ENCODE measurements at regions not wholly inside any gene's neighbourhood (a gene's known extent, or its start where the extent isn't known, plus 50 kb on each side); places are given as distances from the start of the nearest gene placed in this dataset.

GRCh38 chr14:104377256-104377655 is 202.3 kb upstream of the C14orf180 start:
- Histone ChIP-seq H3K4me3 (ENCODE audit: low read length) (no peak overlapping the region), H3K27me3 (ENCODE audit: control insufficient read depth, insufficient read depth, low read length) (no peaks in the 10 kb centered on the region), H3K9me3 (ENCODE audit: control insufficient read depth, insufficient read depth, low read length) (no peaks in the 10 kb centered on the region), H3K27ac (ENCODE audit: low read length) (no peak overlapping the region), H3K36me3 (ENCODE audit: control insufficient read depth, insufficient read depth, low read length) (no peaks in the 10 kb centered on the region), H3K4me1 (ENCODE audit: control insufficient read depth, insufficient read depth, low read length) (no peaks in the 10 kb centered on the region)
- no peak for DNase-seq (ENCODE audit: low read depth, low spot score)
- WGBS (ENCODE audit: insufficient coverage, insufficient read length), result no CpG with 5 or more reads among the region's 10 CpGs

GRCh38 chr14:104378698-104379113 is 200.9 kb upstream of the C14orf180 start:
- H3K36me3 ChIP-seq (ENCODE audit: control insufficient read depth, insufficient read depth, low read length), result no peaks in the 10 kb centered on the region

GRCh38 chr14:104382361-104383087 is 197.0 kb upstream of the C14orf180 start:
- WGBS (ENCODE audit: insufficient coverage, insufficient read length), result no CpG with 5 or more reads among the region's 20 CpGs
- H3K27me3 ChIP-seq (ENCODE audit: control insufficient read depth, insufficient read depth, low read length), result no peaks in the 10 kb centered on the region
- H3K4me1 ChIP-seq (ENCODE audit: control insufficient read depth, insufficient read depth, low read length), result 0 out of 2 replicates have a peak, but pooled peaks cover 2% of the 10 kb centered on the region
- no peak overlapping the region for H3K27ac ChIP-seq (ENCODE audit: low read length)
- DNase-seq (ENCODE audit: low read depth, low spot score), result no peak
- no peaks in the 10 kb centered on the region for H3K36me3 ChIP-seq (ENCODE audit: control insufficient read depth, insufficient read depth, low read length)
- H3K4me3 ChIP-seq (ENCODE audit: low read length), result no peak overlapping the region
- no peaks in the 10 kb centered on the region for H3K9me3 ChIP-seq (ENCODE audit: control insufficient read depth, insufficient read depth, low read length)

More at GRCh38 chr14:104378698-104379113, 200.9 kb upstream of the C14orf180 start:
- no peak overlapping the region for H3K4me3 ChIP-seq (ENCODE audit: low read length)
- H3K27ac ChIP-seq (ENCODE audit: low read length), result no peak overlapping the region
- H3K4me1 ChIP-seq (ENCODE audit: control insufficient read depth, insufficient read depth, low read length), result no peaks in the 10 kb centered on the region
- no peaks in the 10 kb centered on the region for H3K27me3 ChIP-seq (ENCODE audit: control insufficient read depth, insufficient read depth, low read length)
- H3K9me3 ChIP-seq (ENCODE audit: control insufficient read depth, insufficient read depth, low read length), result no peaks in the 10 kb centered on the region
- no peak for DNase-seq (ENCODE audit: low read depth, low spot score)
- WGBS (ENCODE audit: insufficient coverage, insufficient read length), result no CpG with 5 or more reads among the region's 7 CpGs

GRCh38 chr14:104383088-104383995 is 196.2 kb upstream of the C14orf180 start:
- Histone ChIP-seq H3K4me3 (ENCODE audit: low read length) (no peak overlapping the region), H3K9me3 (ENCODE audit: control insufficient read depth, insufficient read depth, low read length) (no peaks in the 10 kb centered on the region), H3K4me1 (ENCODE audit: control insufficient read depth, insufficient read depth, low read length) (0 out of 2 replicates have a peak, but pooled peaks cover 2% of the 10 kb centered on the region), H3K27me3 (ENCODE audit: control insufficient read depth, insufficient read depth, low read length) (no peaks in the 10 kb centered on the region), H3K27ac (ENCODE audit: low read length) (no peak overlapping the region), H3K36me3 (ENCODE audit: control insufficient read depth, insufficient read depth, low read length) (no peaks in the 10 kb centered on the region)
- no peak for DNase-seq (ENCODE audit: low read depth, low spot score)
- WGBS (ENCODE audit: insufficient coverage, insufficient read length), result no CpG with 5 or more reads among the region's 26 CpGs

- Histone ChIP-seq H3K9me3 (ENCODE audit: control insufficient read depth, insufficient read depth, low read length) (no peaks in the 10 kb centered on the region), H3K27me3 (ENCODE audit: control insufficient read depth, insufficient read depth, low read length) (no peaks in the 10 kb centered on the region), H3K27ac (ENCODE audit: low read length) (no peak overlapping the region), H3K36me3 (ENCODE audit: control insufficient read depth, insufficient read depth, low read length) (no peaks in the 10 kb centered on the region), H3K4me1 (ENCODE audit: control insufficient read depth, insufficient read depth, low read length) (0 out of 2 replicates have a peak, but pooled peaks cover 2% of the 10 kb centered on the region), H3K4me3 (ENCODE audit: low read length) (no peak overlapping the region)
- no CpG with 5 or more reads among the region's 19 CpGs for WGBS (ENCODE audit: insufficient coverage, insufficient read length)
- no peak for DNase-seq (ENCODE audit: low read depth, low spot score)
These were observed 195.4 kb upstream of the C14orf180 start for GRCh38 chr14:104383996-104384775.

GRCh38 chr14:104384776-104385071 is 194.8 kb upstream of the C14orf180 start:
- Histone ChIP-seq H3K9me3 (ENCODE audit: control insufficient read depth, insufficient read depth, low read length) (no peaks in the 10 kb centered on the region), H3K4me1 (ENCODE audit: control insufficient read depth, insufficient read depth, low read length) (0 out of 2 replicates have a peak, but pooled peaks cover 2% of the 10 kb centered on the region), H3K27me3 (ENCODE audit: control insufficient read depth, insufficient read depth, low read length) (no peaks in the 10 kb centered on the region), H3K27ac (ENCODE audit: low read length) (no peak overlapping the region), H3K4me3 (ENCODE audit: low read length) (no peak overlapping the region), H3K36me3 (ENCODE audit: control insufficient read depth, insufficient read depth, low read length) (no peaks in the 10 kb centered on the region)
- DNase-seq (ENCODE audit: low read depth, low spot score), result no peak
- WGBS (ENCODE audit: insufficient coverage, insufficient read length), result no CpG with 5 or more reads among the region's 6 CpGs

- Histone ChIP-seq H3K9me3 (ENCODE audit: control insufficient read depth, insufficient read depth, low read length) (no peaks in the 10 kb centered on the region), H3K36me3 (ENCODE audit: control insufficient read depth, insufficient read depth, low read length) (no peaks in the 10 kb centered on the region), H3K4me1 (ENCODE audit: control insufficient read depth, insufficient read depth, low read length) (0 out of 2 replicates have a peak, but pooled peaks cover 2% of the 10 kb centered on the region), H3K27ac (ENCODE audit: low read length) (no peak overlapping the region), H3K27me3 (ENCODE audit: control insufficient read depth, insufficient read depth, low read length) (no peaks in the 10 kb centered on the region), H3K4me3 (ENCODE audit: low read length) (no peak overlapping the region)
- DNase-seq (ENCODE audit: low read depth, low spot score), result no peak
- WGBS (ENCODE audit: insufficient coverage, insufficient read length), result no CpG with 5 or more reads among the region's 15 CpGs
These were observed 194.5 kb upstream of the C14orf180 start for GRCh38 chr14:104385111-104385510.

- Histone ChIP-seq H3K36me3 (ENCODE audit: control insufficient read depth, insufficient read depth, low read length) (no peaks in the 10 kb centered on the region), H3K27me3 (ENCODE audit: control insufficient read depth, insufficient read depth, low read length) (no peaks in the 10 kb centered on the region), H3K9me3 (ENCODE audit: control insufficient read depth, insufficient read depth, low read length) (no peaks in the 10 kb centered on the region), H3K4me3 (ENCODE audit: low read length) (no peak overlapping the region), H3K4me1 (ENCODE audit: control insufficient read depth, insufficient read depth, low read length) (0 out of 2 replicates have a peak, but pooled peaks cover 2% of the 10 kb centered on the region), H3K27ac (ENCODE audit: low read length) (no peak overlapping the region)
- no CpG with 5 or more reads among the region's 20 CpGs for WGBS (ENCODE audit: insufficient coverage, insufficient read length)
- no peak for DNase-seq (ENCODE audit: low read depth, low spot score)
These were observed 193.9 kb upstream of the C14orf180 start for GRCh38 chr14:104385531-104386101.

- Histone ChIP-seq H3K27ac (ENCODE audit: low read length) (no peak overlapping the region), H3K4me3 (ENCODE audit: low read length) (no peak overlapping the region), H3K27me3 (ENCODE audit: control insufficient read depth, insufficient read depth, low read length) (no peaks in the 10 kb centered on the region), H3K9me3 (ENCODE audit: control insufficient read depth, insufficient read depth, low read length) (no peaks in the 10 kb centered on the region), H3K4me1 (ENCODE audit: control insufficient read depth, insufficient read depth, low read length) (0 out of 2 replicates have a peak, but pooled peaks cover 2% of the 10 kb centered on the region), H3K36me3 (ENCODE audit: control insufficient read depth, insufficient read depth, low read length) (no peaks in the 10 kb centered on the region)
- DNase-seq (ENCODE audit: low read depth, low spot score), result no peak
- no CpG with 5 or more reads among the region's 26 CpGs for WGBS (ENCODE audit: insufficient coverage, insufficient read length)
These were observed 193.3 kb upstream of the C14orf180 start for GRCh38 chr14:104386151-104386841.

All from iPS DF 6.9 (cell line).